ENCODE measurements at regions not wholly inside any gene's neighbourhood (a gene's known extent, or its start where the extent isn't known, plus 50 kb on each side); places are given as distances from the start of the nearest gene placed in this dataset.

DNA sequence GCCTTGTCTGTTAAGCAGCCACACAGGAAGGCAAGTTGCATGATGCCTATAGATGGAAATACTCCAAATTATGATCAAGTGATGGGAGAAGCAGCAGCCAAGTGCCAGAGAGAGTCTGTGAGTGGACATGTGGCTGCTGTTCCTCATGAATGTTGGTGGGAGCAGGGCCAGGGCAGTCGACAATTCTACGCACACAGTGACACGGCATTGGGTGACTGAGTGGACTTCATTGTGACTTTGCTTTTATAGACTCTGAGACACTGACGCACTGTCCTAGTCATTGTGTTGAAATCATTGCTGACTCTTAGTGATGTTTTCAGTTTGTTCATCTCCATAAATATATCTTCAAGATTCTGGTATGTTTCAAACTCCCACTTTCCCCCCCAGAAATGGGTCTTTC is 246.3 kb upstream of the SEMA6D start:
- WGBS, result 87% methylated on average over 4 of the region's 4 CpGs
- no peak for DNase-seq (ENCODE audit: low spot score)
- TF ChIP-seq FOXA2 (IDR thresholded peaks at IDR 0.05), result no peak
- no peak for TF ChIP-seq FOXA1 (IDR thresholded peaks at IDR 0.05)
- TF ChIP-seq GABPA (IDR thresholded peaks at IDR 0.05 in 1 of 2, conservative IDR thresholded peaks at IDR 0.05 in 1 of 2), result no peak
- TF ChIP-seq SP1 (IDR thresholded peaks at IDR 0.05), result no peak
- TF ChIP-seq, protein P1, sequence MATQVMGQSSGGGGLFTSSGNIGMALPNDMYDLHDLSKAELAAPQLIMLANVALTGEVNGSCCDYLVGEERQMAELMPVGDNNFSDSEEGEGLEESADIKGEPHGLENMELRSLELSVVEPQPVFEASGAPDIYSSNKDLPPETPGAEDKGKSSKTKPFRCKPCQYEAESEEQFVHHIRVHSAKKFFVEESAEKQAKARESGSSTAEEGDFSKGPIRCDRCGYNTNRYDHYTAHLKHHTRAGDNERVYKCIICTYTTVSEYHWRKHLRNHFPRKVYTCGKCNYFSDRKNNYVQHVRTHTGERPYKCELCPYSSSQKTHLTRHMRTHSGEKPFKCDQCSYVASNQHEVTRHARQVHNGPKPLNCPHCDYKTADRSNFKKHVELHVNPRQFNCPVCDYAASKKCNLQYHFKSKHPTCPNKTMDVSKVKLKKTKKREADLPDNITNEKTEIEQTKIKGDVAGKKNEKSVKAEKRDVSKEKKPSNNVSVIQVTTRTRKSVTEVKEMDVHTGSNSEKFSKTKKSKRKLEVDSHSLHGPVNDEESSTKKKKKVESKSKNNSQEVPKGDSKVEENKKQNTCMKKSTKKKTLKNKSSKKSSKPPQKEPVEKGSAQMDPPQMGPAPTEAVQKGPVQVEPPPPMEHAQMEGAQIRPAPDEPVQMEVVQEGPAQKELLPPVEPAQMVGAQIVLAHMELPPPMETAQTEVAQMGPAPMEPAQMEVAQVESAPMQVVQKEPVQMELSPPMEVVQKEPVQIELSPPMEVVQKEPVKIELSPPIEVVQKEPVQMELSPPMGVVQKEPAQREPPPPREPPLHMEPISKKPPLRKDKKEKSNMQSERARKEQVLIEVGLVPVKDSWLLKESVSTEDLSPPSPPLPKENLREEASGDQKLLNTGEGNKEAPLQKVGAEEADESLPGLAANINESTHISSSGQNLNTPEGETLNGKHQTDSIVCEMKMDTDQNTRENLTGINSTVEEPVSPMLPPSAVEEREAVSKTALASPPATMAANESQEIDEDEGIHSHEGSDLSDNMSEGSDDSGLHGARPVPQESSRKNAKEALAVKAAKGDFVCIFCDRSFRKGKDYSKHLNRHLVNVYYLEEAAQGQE (IDR thresholded peaks at IDR 0.05), result no peak
- no peak for TF ChIP-seq ZBTB33 (IDR thresholded peaks at IDR 0.05)
- TF ChIP-seq, protein P2, sequence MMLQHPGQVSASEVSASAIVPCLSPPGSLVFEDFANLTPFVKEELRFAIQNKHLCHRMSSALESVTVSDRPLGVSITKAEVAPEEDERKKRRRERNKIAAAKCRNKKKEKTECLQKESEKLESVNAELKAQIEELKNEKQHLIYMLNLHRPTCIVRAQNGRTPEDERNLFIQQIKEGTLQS (IDR thresholded peaks at IDR 0.05), result no peak
- Histone ChIP-seq H3K9me3 (ENCODE audit: control insufficient read depth in 4 of 4, low read length in 3 of 4) (no peaks in the 10 kb centered on the region), H3K4me1 (ENCODE audit: control insufficient read depth in 4 of 4, insufficient read depth in 4 of 4, low read length in 3 of 4) (peaks cover 0 to 1% (median 0%) of the 10 kb centered on the region in 4 donors), H3K4me3 (ENCODE audit: low read depth in 1 of 3, low read length in 3 of 3) (no peak overlapping the region), H3K27me3 (ENCODE audit: control insufficient read depth in 4 of 4, insufficient read depth in 4 of 4, low read length in 3 of 4) (no peaks in the 10 kb centered on the region), H3K27ac (ENCODE audit: low read depth in 1 of 2, low read length in 2 of 2) (no peak overlapping the region), H3K36me3 (ENCODE audit: control insufficient read depth in 4 of 4, insufficient read depth in 3 of 4, low read depth in 1 of 4, low read length in 3 of 4) (no peaks in the 10 kb centered on the region), H3K9ac (ENCODE audit: low read depth in 1 of 2, low read length in 2 of 2) (no peak overlapping the region)

- no peak for DNase-seq (ENCODE audit: low spot score)
- 78% methylated on average over 6 of the region's 6 CpGs for WGBS
Measured at GRCh38 chr15:47473106-47473725, 244.1 kb upstream of the SEMA6D start.

More at GRCh38 chr15:47473106-47473725, 244.1 kb upstream of the SEMA6D start:
- Histone ChIP-seq H3K9ac (ENCODE audit: low read depth in 1 of 2, low read length in 2 of 2) (no peak overlapping the region), H3K27me3 (ENCODE audit: control insufficient read depth in 4 of 4, insufficient read depth in 4 of 4, low read length in 3 of 4) (no peaks in the 10 kb centered on the region), H3K9me3 (ENCODE audit: control insufficient read depth in 4 of 4, low read length in 3 of 4) (no peaks in the 10 kb centered on the region), H3K36me3 (ENCODE audit: control insufficient read depth in 4 of 4, insufficient read depth in 3 of 4, low read depth in 1 of 4, low read length in 3 of 4) (no peaks in the 10 kb centered on the region), H3K27ac (ENCODE audit: low read depth in 1 of 2, low read length in 2 of 2) (no peak overlapping the region), H3K4me1 (ENCODE audit: control insufficient read depth in 4 of 4, insufficient read depth in 4 of 4, low read length in 3 of 4) (peaks cover 0 to 1% (median 0%) of the 10 kb centered on the region in 4 donors), H3K4me3 (ENCODE audit: low read depth in 1 of 3, low read length in 3 of 3) (no peak overlapping the region)
- TF ChIP-seq GABPA (IDR thresholded peaks at IDR 0.05 in 1 of 2, conservative IDR thresholded peaks at IDR 0.05 in 1 of 2), result no peak
- TF ChIP-seq CTCF (IDR thresholded peaks at IDR 0.05; ENCODE audit: low read depth, low read length, missing input control), result no peak
- TF ChIP-seq FOXA1 (IDR thresholded peaks at IDR 0.05), result no peak
